ENCODE measurements at regions not wholly inside any gene's neighbourhood (a gene's known extent, or its start where the extent isn't known, plus 50 kb on each side); places are given as distances from the start of the nearest gene placed in this dataset.

- TF ChIP-seq CTCF (IDR thresholded peaks at IDR 0.05; ENCODE audit: low read depth, low read length) (no peak), MYC (IDR thresholded peaks at IDR 0.05; ENCODE audit: low read depth, low read length) (no peak), POLR2A (IDR thresholded peaks at IDR 0.05; ENCODE audit: extremely low read depth, insufficient read length) (no peak), MAX (IDR thresholded peaks at IDR 0.05; ENCODE audit: low read depth, low read length) (no peak)
Measured at GRCh38 chr6:141532211-141532610, 600.5 kb upstream of the GJE1 start.
